ENCODE measurements at regions not wholly inside any gene's neighbourhood (a gene's known extent, or its start where the extent isn't known, plus 50 kb on each side); places are given as distances from the start of the nearest gene placed in this dataset.

DNA sequence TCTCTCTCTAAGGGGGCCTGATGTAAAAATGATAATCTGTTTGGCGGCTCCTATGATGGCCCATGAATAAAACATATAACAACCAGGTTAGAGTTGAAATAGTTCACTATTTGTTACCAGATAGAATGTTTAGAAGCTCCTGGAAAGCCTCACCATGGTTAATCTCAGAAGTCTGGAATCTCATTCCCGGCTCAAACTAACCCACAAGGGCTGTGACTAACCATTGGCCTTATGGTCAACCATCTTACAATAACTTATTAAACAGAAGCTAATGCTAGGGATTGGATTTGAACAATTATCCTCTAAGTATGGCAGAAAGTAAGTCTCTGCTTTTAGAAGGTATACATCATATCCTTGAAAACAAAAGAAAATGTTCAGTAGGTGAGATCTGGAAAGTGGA lies 134.1 kb upstream of the ADGRL2 start:
- no peak overlapping the region for H2BK15ac ChIP-seq (ENCODE audit: low read length)
- H3K4me1 ChIP-seq (replicated peaks in 1 of 4; ENCODE audit: control insufficient read depth in 3 of 4, insufficient read depth in 4 of 4, low read length in 3 of 4) = peaks cover 0 to 16% (median 5%) of the 10 kb centered on the region in 4 experiments; a peak in 4 of 7 replicates
- H3K4me3 ChIP-seq (ENCODE audit: extremely low read depth in 1 of 4, insufficient read depth in 2 of 4, low read depth in 3 of 4, low read length in 4 of 4) = no peak overlapping the region
- H3K56ac ChIP-seq (replicated peaks; ENCODE audit: insufficient read length, low read depth, low read length) = no peak overlapping the region
- H4K91ac ChIP-seq (replicated peaks; ENCODE audit: insufficient read length, low read length) = no peak overlapping the region
- ChIA-PET CTCF (ENCODE audit: partially characterized antibody) (no interaction called here), POLR2A (ENCODE audit: partially characterized antibody) (no interaction called here)
- no peak overlapping the region for H2BK5ac ChIP-seq (ENCODE audit: low read depth, low read length)
- no peak overlapping the region for H2AFZ ChIP-seq (ENCODE audit: low read length)
- H3K9me3 ChIP-seq (ENCODE audit: insufficient read depth in 2 of 2, low read depth in 1 of 2, low read length in 1 of 2) = no peaks in the 10 kb centered on the region
- H3K79me2 ChIP-seq (ENCODE audit: control insufficient read depth in 1 of 2, insufficient read depth in 2 of 2, low read length in 2 of 2) = no peaks in the 10 kb centered on the region
- TF ChIP-seq HDAC2 (IDR thresholded peaks at IDR 0.05; ENCODE audit: borderline replicate concordance in 1 of 2, low read depth in 2 of 2, low read length in 2 of 2) (no peak), RBBP5 (IDR thresholded peaks at IDR 0.05; ENCODE audit: borderline replicate concordance, low read depth, low read length) (no peak), NANOG (IDR thresholded peaks at IDR 0.05; ENCODE audit: insufficient read depth, low read depth, low read length, poor library complexity, severe bottlenecking) (no peak)
- no peak overlapping the region for H2BK20ac ChIP-seq (ENCODE audit: low read length)
- H3K36me3 ChIP-seq (ENCODE audit: control insufficient read depth in 2 of 4, insufficient read depth in 4 of 4, low read length in 3 of 4) = no peaks in the 10 kb centered on the region
- H2BK120ac ChIP-seq (replicated peaks; ENCODE audit: low read depth, low read length) = no peak overlapping the region
- H3K4me2 ChIP-seq (ENCODE audit: insufficient read depth in 1 of 2, low read depth in 2 of 2, low read length in 2 of 2) = no peak overlapping the region
- H3K14ac ChIP-seq (ENCODE audit: insufficient read length) = no peak overlapping the region
- 85% methylated on average over 2 of the region's 2 CpGs; no CpG with 5 or more reads in 1 of the 2 experiments for WGBS, 2 experiments (ENCODE audit: extremely low coverage in 1 of 2, insufficient coverage in 1 of 2, insufficient read length in 1 of 2, insufficient replicate concordance in 2 of 2, low coverage in 1 of 2, low lambda C conversion rate in 2 of 2, missing lambda C conversion rate in 1 of 2)
- H4K8ac ChIP-seq (ENCODE audit: extremely low read depth, insufficient read depth, low read length) = no peak overlapping the region
- no peak overlapping the region for H3K4ac ChIP-seq (replicated peaks; ENCODE audit: insufficient read length, low read depth, low read length)
- H3K23ac ChIP-seq (ENCODE audit: insufficient read length) = no peak overlapping the region
- no peak overlapping the region for H3K9ac ChIP-seq (replicated peaks in 1 of 4; ENCODE audit: extremely low read depth in 1 of 4, low read depth in 3 of 4, low read length in 3 of 4)
- H2AK5ac ChIP-seq (ENCODE audit: low read depth, low read length) = no peak overlapping the region
- no peak for FAIRE-seq
- no peak overlapping the region for H2BK12ac ChIP-seq (ENCODE audit: low read depth, low read length)
- DNase-seq (ENCODE audit: low read depth in 1 of 2, low spot score in 2 of 2) = no peak
- no peaks in the 10 kb centered on the region for H4K20me1 ChIP-seq (replicated peaks in 1 of 2; ENCODE audit: control insufficient read depth in 1 of 2, insufficient read depth in 2 of 2, low read length in 2 of 2)
- no peak overlapping the region for H3K27ac ChIP-seq (ENCODE audit: low read depth, low read length)
- no peak overlapping the region for H4K5ac ChIP-seq (ENCODE audit: insufficient read length, low read depth, low read length)
- no peaks in the 10 kb centered on the region for H3K79me1 ChIP-seq (ENCODE audit: low read depth, low read length)
- no peaks in the 10 kb centered on the region for H3K23me2 ChIP-seq (ENCODE audit: low read depth, low read length)
- no peaks in the 10 kb centered on the region for H3K27me3 ChIP-seq (replicated peaks in 1 of 4; ENCODE audit: control insufficient read depth in 3 of 4, extremely low read depth in 1 of 4, insufficient read depth in 3 of 4, low read length in 3 of 4)
- H3K18ac ChIP-seq (ENCODE audit: extremely low read depth, low read length) = no peak overlapping the region

All from H1 (cell line).